Activated T-cell treated with anti-CD3 and anti-CD28 coated beads for 4 hours (primary cell): ENCODE measurements at regions not wholly inside any gene's neighbourhood (a gene's known extent, or its start where the extent isn't known, plus 50 kb on each side); places are given as distances from the start of the nearest gene placed in this dataset.
A peak's percentile ranks its signal among the peaks of the same experiment; 100 is the strongest.

Source experiments
- DNase-seq: peaks from one replicate; pipeline ENCODE4 v3.0.0-alpha.2; 2020

GRCh38 chr7:106606120-106606519, 54.8 kb downstream of the CCDC71L start:
- DNase-seq = no peak

GRCh38 chr7:106604971-106605370, 56.0 kb downstream of the CCDC71L start:
- no peak for DNase-seq

GRCh38 chr7:106604303-106604924, 56.5 kb downstream of the CCDC71L start:
- DNase-seq = no peak

GRCh38 chr7:106603346-106603745, 57.6 kb downstream of the CCDC71L start:
- DNase-seq = no peak

- no peak for DNase-seq
Observed at GRCh38 chr7:106602062-106602461, 58.9 kb downstream of the CCDC71L start.

GRCh38 chr7:106600569-106601373, 60.2 kb downstream of the CCDC71L start:
- no peak for DNase-seq

GRCh38 chr7:106599343-106599698, 61.6 kb downstream of the CCDC71L start:
- DNase-seq = no peak

- peak; percentile 56 for DNase-seq
Observed at GRCh38 chr7:106598663-106599342, 62.2 kb downstream of the CCDC71L start.

- DNase-seq = no peak
Observed at GRCh38 chr7:106597751-106598546, 63.0 kb downstream of the CCDC71L start.

GRCh38 chr7:106597014-106597413, 63.9 kb downstream of the CCDC71L start:
- DNase-seq = no peak

GRCh38 chr7:106595922-106596321, 65.0 kb downstream of the CCDC71L start:
- no peak for DNase-seq

GRCh38 chr7:106593028-106593417, 67.9 kb downstream of the CCDC71L start:
- no peak for DNase-seq

- no peak for DNase-seq
Observed at GRCh38 chr7:106592282-106593027, 68.5 kb downstream of the CCDC71L start.

- no peak for DNase-seq
Observed at GRCh38 chr7:106591146-106591545, 69.8 kb downstream of the CCDC71L start.

GRCh38 chr7:106590209-106590816, 70.6 kb downstream of the CCDC71L start:
- no peak for DNase-seq

- DNase-seq = no peak
Observed at GRCh38 chr7:106589198-106589879, 71.6 kb downstream of the CCDC71L start.

- DNase-seq = no peak
Observed at GRCh38 chr7:106588422-106589197, 72.3 kb downstream of the CCDC71L start.

- DNase-seq = no peak
Observed at GRCh38 chr7:106584914-106585759, 75.8 kb downstream of the CCDC71L start.
